ENCODE measurements at regions not wholly inside any gene's neighbourhood (a gene's known extent, or its start where the extent isn't known, plus 50 kb on each side); places are given as distances from the start of the nearest gene placed in this dataset.

- H3K27me3 ChIP-seq (ENCODE audit: insufficient read depth, low read length, poor library complexity, severe bottlenecking), result no peaks in the 10 kb centered on the region
- no peak overlapping the region for H2AFZ ChIP-seq (ENCODE audit: low read length)
- no peaks in the 10 kb centered on the region for H3K9me2 ChIP-seq (replicated peaks; ENCODE audit: low read depth, low read length)
- H3K4me2 ChIP-seq (ENCODE audit: low read depth, low read length, poor library complexity, severe bottlenecking), result no peak overlapping the region
- H3K36me3 ChIP-seq (ENCODE audit: insufficient read depth, low read length), result no peaks in the 10 kb centered on the region
- no peaks in the 10 kb centered on the region for H3K9me3 ChIP-seq (ENCODE audit: insufficient read depth, low read depth, low read length)
- H3K4me1 ChIP-seq (ENCODE audit: insufficient read depth, low read length, poor library complexity, severe bottlenecking), result peaks cover 5% of the 10 kb centered on the region
- H3K4me3 ChIP-seq (ENCODE audit: low read length, poor library complexity, severe bottlenecking), result no peak overlapping the region
- H3K79me2 ChIP-seq (ENCODE audit: insufficient read depth, low read length), result no peaks in the 10 kb centered on the region
- no peaks in the 10 kb centered on the region for H4K20me1 ChIP-seq (ENCODE audit: insufficient read depth, low read length, poor library complexity, severe bottlenecking)
- H3F3A ChIP-seq (ENCODE audit: low read depth), result no peaks in the 10 kb centered on the region
- H3K9ac ChIP-seq (ENCODE audit: low read depth, low read length, poor library complexity, severe bottlenecking), result no peak overlapping the region
- no peak for TF ChIP-seq EZH2phosphoT487 (IDR thresholded peaks at IDR 0.05; ENCODE audit: borderline replicate concordance)
- TF ChIP-seq CTCF (conservative IDR thresholded peaks at IDR 0.05; ENCODE audit: low read length), result no peak
Observed at GRCh38 chr6:44659726-44660125, 272.2 kb downstream of the CDC5L start.

- H3K9me3 ChIP-seq (ENCODE audit: insufficient read depth, low read depth, low read length), result no peaks in the 10 kb centered on the region
- H4K20me1 ChIP-seq (ENCODE audit: insufficient read depth, low read length, poor library complexity, severe bottlenecking), result no peaks in the 10 kb centered on the region
- H3K4me2 ChIP-seq (ENCODE audit: low read depth, low read length, poor library complexity, severe bottlenecking), result no peak overlapping the region
- H3K36me3 ChIP-seq (ENCODE audit: insufficient read depth, low read length), result no peaks in the 10 kb centered on the region
- H3K4me1 ChIP-seq (ENCODE audit: insufficient read depth, low read length, poor library complexity, severe bottlenecking), result no peaks in the 10 kb centered on the region
- H3F3A ChIP-seq (ENCODE audit: low read depth), result no peaks in the 10 kb centered on the region
- TF ChIP-seq EZH2phosphoT487 (IDR thresholded peaks at IDR 0.05; ENCODE audit: borderline replicate concordance) (no peak), CTCF (conservative IDR thresholded peaks at IDR 0.05; ENCODE audit: low read length) (no peak)
- no peak overlapping the region for H3K9ac ChIP-seq (ENCODE audit: low read depth, low read length, poor library complexity, severe bottlenecking)
- no peaks in the 10 kb centered on the region for H3K79me2 ChIP-seq (ENCODE audit: insufficient read depth, low read length)
- no peaks in the 10 kb centered on the region for H3K27me3 ChIP-seq (ENCODE audit: insufficient read depth, low read length, poor library complexity, severe bottlenecking)
- H2AFZ ChIP-seq (ENCODE audit: low read length), result no peak overlapping the region
- no peaks in the 10 kb centered on the region for H3K9me2 ChIP-seq (replicated peaks; ENCODE audit: low read depth, low read length)
- no peak overlapping the region for H3K4me3 ChIP-seq (ENCODE audit: low read length, poor library complexity, severe bottlenecking)
Observed at GRCh38 chr6:44660561-44661220, 273.2 kb downstream of the CDC5L start.

- no peak overlapping the region for H3K4me3 ChIP-seq (ENCODE audit: low read length, poor library complexity, severe bottlenecking)
- H3K9me3 ChIP-seq (ENCODE audit: insufficient read depth, low read depth, low read length), result no peaks in the 10 kb centered on the region
- no peaks in the 10 kb centered on the region for H4K20me1 ChIP-seq (ENCODE audit: insufficient read depth, low read length, poor library complexity, severe bottlenecking)
- H3K4me1 ChIP-seq (ENCODE audit: insufficient read depth, low read length, poor library complexity, severe bottlenecking), result no peaks in the 10 kb centered on the region
- H3K79me2 ChIP-seq (ENCODE audit: insufficient read depth, low read length), result no peaks in the 10 kb centered on the region
- H3K9me2 ChIP-seq (replicated peaks; ENCODE audit: low read depth, low read length), result no peaks in the 10 kb centered on the region
- TF ChIP-seq CTCF (conservative IDR thresholded peaks at IDR 0.05; ENCODE audit: low read length) (no peak), EZH2phosphoT487 (IDR thresholded peaks at IDR 0.05; ENCODE audit: borderline replicate concordance) (no peak)
- no peak overlapping the region for H3K4me2 ChIP-seq (ENCODE audit: low read depth, low read length, poor library complexity, severe bottlenecking)
- H3K27me3 ChIP-seq (ENCODE audit: insufficient read depth, low read length, poor library complexity, severe bottlenecking), result no peaks in the 10 kb centered on the region
- no peaks in the 10 kb centered on the region for H3K36me3 ChIP-seq (ENCODE audit: insufficient read depth, low read length)
- no peak overlapping the region for H3K9ac ChIP-seq (ENCODE audit: low read depth, low read length, poor library complexity, severe bottlenecking)
- H3F3A ChIP-seq (ENCODE audit: low read depth), result no peaks in the 10 kb centered on the region
- H2AFZ ChIP-seq (ENCODE audit: low read length), result no peak overlapping the region
Observed at GRCh38 chr6:44661221-44662008, 273.9 kb downstream of the CDC5L start.

All from Loucy (cell line).